ENCODE measurements at regions not wholly inside any gene's neighbourhood (a gene's known extent, or its start where the extent isn't known, plus 50 kb on each side); places are given as distances from the start of the nearest gene placed in this dataset.

- dilution Hi-C loops (cut with HindIII; ENCODE audit: low sequenced_read_pairs, unreplicated experiment) = no loop called here
- Histone ChIP-seq H2BK15ac (ENCODE audit: low read depth, low read length) (no peak overlapping the region), H3K9me3 (ENCODE audit: control insufficient read depth, insufficient read depth, low read length) (peaks cover 4% of the 10 kb centered on the region; the same call in 1 of the 2 replicates), H3K23ac (ENCODE audit: low read depth, low read length) (no peak overlapping the region), H2BK20ac (ENCODE audit: low read depth, low read length) (no peak overlapping the region), H3K27me3 (ENCODE audit: control insufficient read depth, insufficient read depth, low read length) (no peaks in the 10 kb centered on the region), H2AK9ac (replicated peaks; ENCODE audit: low read depth, low read length, poor library complexity) (no peak overlapping the region), H4K5ac (ENCODE audit: low read depth, low read length) (no peak overlapping the region), H2AFZ (replicated peaks; ENCODE audit: low read length, poor library complexity) (no peak overlapping the region), H2AK5ac (ENCODE audit: low read depth, low read length) (no peak overlapping the region), H3K27ac (ENCODE audit: insufficient read depth, low read length) (no peak overlapping the region), H3K9me1 (ENCODE audit: insufficient read depth, low read length) (no peaks in the 10 kb centered on the region), H4K20me1 (ENCODE audit: insufficient read depth, low read length) (no peaks in the 10 kb centered on the region), H3K4me3 (ENCODE audit: insufficient read depth, low read depth, low read length) (no peak overlapping the region), H4K8ac (ENCODE audit: low read depth in 2 of 2, low read length in 2 of 2) (no peak overlapping the region), H2BK5ac (ENCODE audit: low read depth, low read length, poor library complexity, severe bottlenecking) (no peak overlapping the region), H2BK120ac (ENCODE audit: low read depth, low read length) (no peak overlapping the region), H3K18ac (ENCODE audit: low read depth, low read length) (no peak overlapping the region), H3K79me1 (ENCODE audit: low read depth in 1 of 2, low read length in 2 of 2) (no peaks in the 10 kb centered on the region), H3K9ac (ENCODE audit: low read depth, low read length) (no peak overlapping the region), H3K36me3 (ENCODE audit: control insufficient read depth, insufficient read depth, low read length) (no peaks in the 10 kb centered on the region), H3K4ac (ENCODE audit: low read depth, low read length) (no peak overlapping the region), H4K91ac (ENCODE audit: insufficient read depth, low read depth, low read length) (no peak overlapping the region), H3K4me2 (ENCODE audit: low read depth, low read length) (no peak overlapping the region), H3K14ac (replicated peaks; ENCODE audit: low read depth, low read length) (no peak overlapping the region), H3K4me1 (ENCODE audit: control insufficient read depth, insufficient read depth, low read length) (no peaks in the 10 kb centered on the region), H3K56ac (ENCODE audit: extremely low read depth, insufficient read depth, low read length) (no peak overlapping the region)
- TF ChIP-seq FOS (IDR thresholded peaks at IDR 0.05; ENCODE audit: low read depth, low read length) (no peak), CEBPB (IDR thresholded peaks at IDR 0.05; ENCODE audit: low read depth, low read length) (no peak), RAD21 (IDR thresholded peaks at IDR 0.05; ENCODE audit: low read length) (no peak)
- in situ Hi-C loops (cut with MboI; ENCODE audit: low sequenced_read_pairs) = no loop called here
- no peak for ATAC-seq (ENCODE audit: low read depth)
- intact Hi-C loops (cut with micrococcal nuclease) = no loop called here
- ChIA-PET POLR2A (ENCODE audit: unreplicated experiment) (no interaction called here), CTCF (no interaction called here)
- WGBS, 2 experiments (ENCODE audit: extremely low coverage in 2 of 2, insufficient read length in 1 of 2) = 20% methylated on average over 1 of the region's 1 CpG; no CpG with 5 or more reads in 1 of the 2 experiments
- BruUV-seq (replicated peaks) = no TSS peak
- no peak for DNase-seq
These were observed 492.8 kb upstream of the FSIP2 start for GRCh38 chr2:185245806-185246205.

All from IMR-90 (cell line).